ENCODE measurements at regions not wholly inside any gene's neighbourhood (a gene's known extent, or its start where the extent isn't known, plus 50 kb on each side); places are given as distances from the start of the nearest gene placed in this dataset.

DNA sequence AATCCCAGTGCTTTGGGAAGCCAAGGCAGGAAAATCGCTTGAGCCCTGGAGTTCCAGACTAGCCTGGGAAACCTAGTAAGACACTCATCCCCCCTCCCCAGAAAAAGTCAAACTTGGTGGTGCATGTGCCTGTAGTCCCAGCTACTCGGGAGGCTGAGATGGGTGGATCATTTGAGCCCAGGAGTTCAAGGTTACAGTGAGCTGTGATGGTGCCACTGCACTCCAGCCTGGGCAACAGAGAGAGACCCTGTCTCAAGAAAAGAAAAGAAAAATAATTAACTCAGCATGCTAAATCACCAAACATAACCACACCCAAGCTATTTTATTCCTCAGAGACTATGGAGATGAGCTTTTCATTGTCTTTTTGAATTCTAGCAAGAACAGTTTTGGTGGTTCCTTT lies 56.2 kb upstream of the SCEL start:
- DNase-seq (ENCODE audit: low spot score) (no peak), ATAC-seq (no peak)
- POLR2A ChIA-PET = no interaction called here
- H3K27me3 Mint-ChIP-seq (ENCODE audit: low read depth) = no peaks in the 10 kb centered on the region
- no peak overlapping the region for H3K4me3 Mint-ChIP-seq
- CTCF ChIA-PET = interaction anchor here (0.7 to 3.7 kb wide), 9 partner anchors 10 to 193 kb away, joined by 3 to 20 read pairs (median 4); partner anchors contain the start of gene MYCBP2
- H3K27ac Mint-ChIP-seq = no peak overlapping the region
- H3K9me3 Mint-ChIP-seq = peaks cover 24% of the 10 kb centered on the region
- TF ChIP-seq, protein P1, sequence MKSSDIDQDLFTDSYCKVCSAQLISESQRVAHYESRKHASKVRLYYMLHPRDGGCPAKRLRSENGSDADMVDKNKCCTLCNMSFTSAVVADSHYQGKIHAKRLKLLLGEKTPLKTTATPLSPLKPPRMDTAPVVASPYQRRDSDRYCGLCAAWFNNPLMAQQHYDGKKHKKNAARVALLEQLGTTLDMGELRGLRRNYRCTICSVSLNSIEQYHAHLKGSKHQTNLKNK (CRISPR knock-in tag; IDR thresholded peaks at IDR 0.05) = no peak
- no peak for TF ChIP-seq NFE2L1 (CRISPR knock-in tag; IDR thresholded peaks at IDR 0.05)
- TF ChIP-seq ZNF317 (CRISPR knock-in tag; IDR thresholded peaks at IDR 0.05; ENCODE audit: borderline replicate concordance, low read depth) = no peak
- TF ChIP-seq PRRX2 (CRISPR knock-in tag; IDR thresholded peaks at IDR 0.05) = no peak
- peak; percentile 83; the same call in 1 of the 2 replicates for TF ChIP-seq ZNF121 (CRISPR knock-in tag; IDR thresholded peaks at IDR 0.05)
- TF ChIP-seq, protein P2, sequence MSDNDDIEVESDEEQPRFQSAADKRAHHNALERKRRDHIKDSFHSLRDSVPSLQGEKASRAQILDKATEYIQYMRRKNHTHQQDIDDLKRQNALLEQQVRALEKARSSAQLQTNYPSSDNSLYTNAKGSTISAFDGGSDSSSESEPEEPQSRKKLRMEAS (CRISPR knock-in tag; IDR thresholded peaks at IDR 0.05) = no peak
- H3K4me1 Mint-ChIP-seq = peaks cover 35% of the 10 kb centered on the region
- peaks cover 5% of the 10 kb centered on the region for H3K36me3 Mint-ChIP-seq

DNA sequence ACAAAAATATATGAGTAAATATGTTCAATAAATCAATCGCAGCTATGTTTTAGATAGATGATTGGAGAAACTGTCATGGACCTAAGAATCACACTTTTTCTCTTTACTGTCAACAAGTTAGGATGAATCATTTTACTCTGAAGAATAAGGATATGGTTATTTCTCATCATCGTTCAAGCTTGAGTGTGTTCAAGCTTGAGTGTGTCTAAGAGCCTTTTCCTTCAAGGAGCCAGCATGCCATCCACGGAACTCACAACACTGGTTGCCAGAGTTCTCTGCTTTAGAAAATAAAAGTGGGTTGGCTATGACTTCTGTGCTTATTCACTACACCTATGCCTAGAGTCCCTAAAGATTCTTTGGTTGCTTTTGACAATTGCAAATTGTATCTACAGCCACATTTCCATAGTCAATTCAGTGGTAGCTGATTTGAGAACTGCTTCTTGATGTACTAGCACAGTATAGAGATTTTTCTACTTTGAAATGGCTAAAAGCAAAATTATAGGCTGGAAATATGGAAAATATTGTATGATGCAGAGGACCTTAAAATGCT lies 58.1 kb upstream of the SCEL start:
- H3K4me3 Mint-ChIP-seq = no peak overlapping the region
- POLR2A ChIA-PET = interaction anchor here (0.6 kb wide), 1 partner anchor 503 kb away, joined by 4 read pairs; no protein-coding TSS in a partner anchor
- peaks cover 5% of the 10 kb centered on the region for H3K36me3 Mint-ChIP-seq
- TF ChIP-seq CREM (CRISPR knock-in tag; IDR thresholded peaks at IDR 0.05) (no peak), NR2C2 (CRISPR knock-in tag; IDR thresholded peaks at IDR 0.05) (no peak), NFYB (CRISPR knock-in tag; conservative IDR thresholded peaks at IDR 0.05; ENCODE audit: low read depth) (no peak), SMAD4 (CRISPR knock-in tag; IDR thresholded peaks at IDR 0.05) (no peak), ZNF416 (CRISPR knock-in tag; IDR thresholded peaks at IDR 0.05) (no peak), ZNF317 (CRISPR knock-in tag; IDR thresholded peaks at IDR 0.05; ENCODE audit: borderline replicate concordance, low read depth) (no peak)
- TF ChIP-seq, protein P3, sequence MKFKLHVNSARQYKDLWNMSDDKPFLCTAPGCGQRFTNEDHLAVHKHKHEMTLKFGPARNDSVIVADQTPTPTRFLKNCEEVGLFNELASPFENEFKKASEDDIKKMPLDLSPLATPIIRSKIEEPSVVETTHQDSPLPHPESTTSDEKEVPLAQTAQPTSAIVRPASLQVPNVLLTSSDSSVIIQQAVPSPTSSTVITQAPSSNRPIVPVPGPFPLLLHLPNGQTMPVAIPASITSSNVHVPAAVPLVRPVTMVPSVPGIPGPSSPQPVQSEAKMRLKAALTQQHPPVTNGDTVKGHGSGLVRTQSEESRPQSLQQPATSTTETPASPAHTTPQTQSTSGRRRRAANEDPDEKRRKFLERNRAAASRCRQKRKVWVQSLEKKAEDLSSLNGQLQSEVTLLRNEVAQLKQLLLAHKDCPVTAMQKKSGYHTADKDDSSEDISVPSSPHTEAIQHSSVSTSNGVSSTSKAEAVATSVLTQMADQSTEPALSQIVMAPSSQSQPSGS (CRISPR knock-in tag; IDR thresholded peaks at IDR 0.05; ENCODE audit: borderline replicate concordance, low read depth) = no peak
- TF ChIP-seq, protein P4, sequence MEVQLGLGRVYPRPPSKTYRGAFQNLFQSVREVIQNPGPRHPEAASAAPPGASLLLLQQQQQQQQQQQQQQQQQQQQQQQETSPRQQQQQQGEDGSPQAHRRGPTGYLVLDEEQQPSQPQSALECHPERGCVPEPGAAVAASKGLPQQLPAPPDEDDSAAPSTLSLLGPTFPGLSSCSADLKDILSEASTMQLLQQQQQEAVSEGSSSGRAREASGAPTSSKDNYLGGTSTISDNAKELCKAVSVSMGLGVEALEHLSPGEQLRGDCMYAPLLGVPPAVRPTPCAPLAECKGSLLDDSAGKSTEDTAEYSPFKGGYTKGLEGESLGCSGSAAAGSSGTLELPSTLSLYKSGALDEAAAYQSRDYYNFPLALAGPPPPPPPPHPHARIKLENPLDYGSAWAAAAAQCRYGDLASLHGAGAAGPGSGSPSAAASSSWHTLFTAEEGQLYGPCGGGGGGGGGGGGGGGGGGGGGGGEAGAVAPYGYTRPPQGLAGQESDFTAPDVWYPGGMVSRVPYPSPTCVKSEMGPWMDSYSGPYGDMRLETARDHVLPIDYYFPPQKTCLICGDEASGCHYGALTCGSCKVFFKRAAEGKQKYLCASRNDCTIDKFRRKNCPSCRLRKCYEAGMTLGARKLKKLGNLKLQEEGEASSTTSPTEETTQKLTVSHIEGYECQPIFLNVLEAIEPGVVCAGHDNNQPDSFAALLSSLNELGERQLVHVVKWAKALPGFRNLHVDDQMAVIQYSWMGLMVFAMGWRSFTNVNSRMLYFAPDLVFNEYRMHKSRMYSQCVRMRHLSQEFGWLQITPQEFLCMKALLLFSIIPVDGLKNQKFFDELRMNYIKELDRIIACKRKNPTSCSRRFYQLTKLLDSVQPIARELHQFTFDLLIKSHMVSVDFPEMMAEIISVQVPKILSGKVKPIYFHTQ (CRISPR knock-in tag; IDR thresholded peaks at IDR 0.05) = no peak
- DNase-seq (ENCODE audit: low spot score) (no peak), ATAC-seq (no peak)
- H3K9me3 Mint-ChIP-seq = peaks cover 15% of the 10 kb centered on the region
- CTCF ChIA-PET = interaction anchor here (0.7 to 3.7 kb wide), 11 partner anchors 13 to 219 kb away, joined by 3 to 20 read pairs (median 5); partner anchors contain the start of gene MYCBP2
- no peak overlapping the region for H3K27ac Mint-ChIP-seq
- H3K27me3 Mint-ChIP-seq (ENCODE audit: low read depth) = no peaks in the 10 kb centered on the region
- peaks cover 35% of the 10 kb centered on the region for H3K4me1 Mint-ChIP-seq

DNA sequence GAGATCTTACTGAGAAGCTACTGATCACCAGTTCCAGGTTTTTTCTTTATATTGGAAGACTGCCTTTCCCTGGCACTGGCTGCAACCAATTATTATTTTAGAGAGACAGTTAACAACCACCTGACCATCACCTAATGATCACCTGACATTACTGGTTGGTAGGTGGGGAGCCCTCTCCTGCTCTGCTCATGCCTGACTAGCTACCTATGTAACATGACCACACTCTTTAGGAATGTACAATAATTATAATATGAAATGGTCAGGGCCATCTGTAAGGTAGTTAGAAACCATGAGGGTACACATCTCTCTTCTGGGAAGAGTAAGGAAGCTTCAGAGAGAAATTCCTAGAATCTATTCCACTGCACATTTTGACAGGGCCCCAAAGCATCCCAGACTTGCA lies 59.0 kb upstream of the SCEL start:
- Mint-ChIP-seq H3K36me3 (peaks cover 5% of the 10 kb centered on the region), H3K4me3 (no peak overlapping the region), H3K27me3 (ENCODE audit: low read depth) (no peaks in the 10 kb centered on the region), H3K27ac (no peak overlapping the region), H3K9me3 (peaks cover 14% of the 10 kb centered on the region), H3K4me1 (peaks cover 35% of the 10 kb centered on the region)
- TF ChIP-seq IRF2 (CRISPR knock-in tag; IDR thresholded peaks at IDR 0.05; ENCODE audit: borderline replicate concordance, low read depth) = no peak
- TF ChIP-seq, protein P5, sequence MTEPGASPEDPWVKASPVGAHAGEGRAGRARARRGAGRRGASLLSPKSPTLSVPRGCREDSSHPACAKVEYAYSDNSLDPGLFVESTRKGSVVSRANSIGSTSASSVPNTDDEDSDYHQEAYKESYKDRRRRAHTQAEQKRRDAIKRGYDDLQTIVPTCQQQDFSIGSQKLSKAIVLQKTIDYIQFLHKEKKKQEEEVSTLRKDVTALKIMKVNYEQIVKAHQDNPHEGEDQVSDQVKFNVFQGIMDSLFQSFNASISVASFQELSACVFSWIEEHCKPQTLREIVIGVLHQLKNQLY (CRISPR knock-in tag; IDR thresholded peaks at IDR 0.05) = no peak
- TF ChIP-seq, protein P6, sequence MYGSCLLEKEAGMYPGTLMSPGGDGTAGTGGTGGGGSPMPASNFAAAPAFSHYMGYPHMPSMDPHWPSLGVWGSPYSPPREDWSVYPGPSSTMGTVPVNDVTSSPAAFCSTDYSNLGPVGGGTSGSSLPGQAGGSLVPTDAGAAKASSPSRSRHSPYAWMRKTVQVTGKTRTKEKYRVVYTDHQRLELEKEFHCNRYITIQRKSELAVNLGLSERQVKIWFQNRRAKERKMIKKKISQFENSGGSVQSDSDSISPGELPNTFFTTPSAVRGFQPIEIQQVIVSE (CRISPR knock-in tag; IDR thresholded peaks at IDR 0.05; ENCODE audit: borderline replicate concordance) = no peak
- TF ChIP-seq, protein P7, sequence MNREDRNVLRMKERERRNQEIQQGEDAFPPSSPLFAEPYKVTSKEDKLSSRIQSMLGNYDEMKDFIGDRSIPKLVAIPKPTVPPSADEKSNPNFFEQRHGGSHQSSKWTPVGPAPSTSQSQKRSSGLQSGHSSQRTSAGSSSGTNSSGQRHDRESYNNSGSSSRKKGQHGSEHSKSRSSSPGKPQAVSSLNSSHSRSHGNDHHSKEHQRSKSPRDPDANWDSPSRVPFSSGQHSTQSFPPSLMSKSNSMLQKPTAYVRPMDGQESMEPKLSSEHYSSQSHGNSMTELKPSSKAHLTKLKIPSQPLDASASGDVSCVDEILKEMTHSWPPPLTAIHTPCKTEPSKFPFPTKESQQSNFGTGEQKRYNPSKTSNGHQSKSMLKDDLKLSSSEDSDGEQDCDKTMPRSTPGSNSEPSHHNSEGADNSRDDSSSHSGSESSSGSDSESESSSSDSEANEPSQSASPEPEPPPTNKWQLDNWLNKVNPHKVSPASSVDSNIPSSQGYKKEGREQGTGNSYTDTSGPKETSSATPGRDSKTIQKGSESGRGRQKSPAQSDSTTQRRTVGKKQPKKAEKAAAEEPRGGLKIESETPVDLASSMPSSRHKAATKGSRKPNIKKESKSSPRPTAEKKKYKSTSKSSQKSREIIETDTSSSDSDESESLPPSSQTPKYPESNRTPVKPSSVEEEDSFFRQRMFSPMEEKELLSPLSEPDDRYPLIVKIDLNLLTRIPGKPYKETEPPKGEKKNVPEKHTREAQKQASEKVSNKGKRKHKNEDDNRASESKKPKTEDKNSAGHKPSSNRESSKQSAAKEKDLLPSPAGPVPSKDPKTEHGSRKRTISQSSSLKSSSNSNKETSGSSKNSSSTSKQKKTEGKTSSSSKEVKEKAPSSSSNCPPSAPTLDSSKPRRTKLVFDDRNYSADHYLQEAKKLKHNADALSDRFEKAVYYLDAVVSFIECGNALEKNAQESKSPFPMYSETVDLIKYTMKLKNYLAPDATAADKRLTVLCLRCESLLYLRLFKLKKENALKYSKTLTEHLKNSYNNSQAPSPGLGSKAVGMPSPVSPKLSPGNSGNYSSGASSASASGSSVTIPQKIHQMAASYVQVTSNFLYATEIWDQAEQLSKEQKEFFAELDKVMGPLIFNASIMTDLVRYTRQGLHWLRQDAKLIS (CRISPR knock-in tag; IDR thresholded peaks at IDR 0.05; ENCODE audit: borderline replicate concordance) = no peak
- DNase-seq (ENCODE audit: low spot score) (no peak), ATAC-seq (no peak)
- POLR2A ChIA-PET = no interaction called here
- CTCF ChIA-PET = interaction anchor here (3.7 kb wide), 1 partner anchor 159 kb away, joined by 20 read pairs; no protein-coding TSS in a partner anchor
